CD4-positive, CD25-positive, alpha-beta regulatory T cell (primary cell): ENCODE measurements at regions not wholly inside any gene's neighbourhood (a gene's known extent, or its start where the extent isn't known, plus 50 kb on each side); places are given as distances from the start of the nearest gene placed in this dataset.

Experiments used
- ATAC-seq, 2 donors: fragments of 150-1000 bp; cut with Tn5 transposase; one replicate each; pipeline ENCODE4 v1.10.0; 2021; ENCODE audit warnings: low read depth in 2 of 2, moderate number of reproducible peaks in 2 of 2, moderate library complexity in 1 of 2
- DNase-seq, 3 donors: peaks; one replicate each; pipeline versions ENCODE4 v3.0.0 to v3.0.0-alpha.2; 2012 to 2022; ENCODE audit warnings: mixed read lengths in 1 of 3
- H3K27ac ChIP-seq: one replicate; pipeline ENCODE4 v1.7.0; 2013; ENCODE audit warnings: mild to moderate bottlenecking, low read length; ENCODE audit not compliant: insufficient read depth, poor library complexity, severe bottlenecking
- H3K27me3 ChIP-seq: one replicate; pipeline ENCODE4 v1.7.0; 2013; ENCODE audit warnings: low read length; ENCODE audit not compliant: control insufficient read depth, insufficient read depth
- H3K36me3 ChIP-seq: one replicate; pipeline ENCODE4 v1.7.0; 2013; ENCODE audit warnings: mild to moderate bottlenecking, low read length, moderate library complexity; ENCODE audit not compliant: control insufficient read depth, insufficient read depth
- H3K4me1 ChIP-seq: 2 replicates; pipeline ENCODE4 v1.7.0; 2013; ENCODE audit warnings: mild to moderate bottlenecking, low read length; ENCODE audit not compliant: insufficient read depth, control insufficient read depth, poor library complexity, severe bottlenecking
- H3K4me3 ChIP-seq: one replicate; pipeline ENCODE4 v1.7.0; 2013; ENCODE audit warnings: low read depth, mild to moderate bottlenecking, low read length, moderate library complexity
- H3K9me3 ChIP-seq, 2 experiments: 1 replicate in 1 of 2; 2 replicates in 1 of 2; pipeline ENCODE4 v1.7.0; 2013; ENCODE audit warnings: low read length in 2 of 2, mild to moderate bottlenecking in 1 of 2, moderate library complexity in 1 of 2; ENCODE audit not compliant: control insufficient read depth in 2 of 2
- H3K27ac Mint-ChIP-seq, 3 donors: one replicate each; pipeline ENCODE4 v1.8.0; 2020 to 2022; ENCODE audit warnings: mild to moderate bottlenecking in 3 of 3, mixed read lengths in 3 of 3, moderate library complexity in 2 of 3
- H3K27me3 Mint-ChIP-seq: one replicate; pipeline ENCODE4 v1.8.0; 2022; ENCODE audit warnings: mild to moderate bottlenecking, mixed read lengths
- H3K36me3 Mint-ChIP-seq: one replicate; pipeline ENCODE4 v1.8.0; 2020; ENCODE audit warnings: mixed read lengths
- H3K4me1 Mint-ChIP-seq, 4 donors: one replicate each; pipeline ENCODE4 v1.8.0; 2020 to 2022; ENCODE audit warnings: mixed read lengths in 4 of 4, mild to moderate bottlenecking in 1 of 4
- H3K4me3 Mint-ChIP-seq, 4 donors: one replicate each; pipeline ENCODE4 v1.8.0; 2020 to 2022; ENCODE audit warnings: mild to moderate bottlenecking in 4 of 4, mixed read lengths in 4 of 4, moderate library complexity in 3 of 4
- H3K9me3 Mint-ChIP-seq, 7 donors: one replicate each; pipeline ENCODE4 v1.8.0; 2020 to 2022; ENCODE audit warnings: mixed read lengths in 7 of 7, mild to moderate bottlenecking in 3 of 7, moderate library complexity in 2 of 7

GRCh38 chr13:44267203-44267602 is 106.4 kb upstream of the SERP2 start:
- Mint-ChIP-seq H3K9me3 (peaks cover 0 to 2% (median 0%) of the 10 kb centered on the region in 7 donors), H3K4me3 (no peak overlapping the region), H3K36me3 (peaks cover 4% of the 10 kb centered on the region), H3K4me1 (no peaks in the 10 kb centered on the region), H3K27me3 (peaks cover 9% of the 10 kb centered on the region), H3K27ac (peak overlapping the region in 2 of 3 donors; percentile 20 to 96)
- Histone ChIP-seq H3K9me3 (no peaks in the 10 kb centered on the region), H3K36me3 (no peaks in the 10 kb centered on the region), H3K4me3 (no peak overlapping the region), H3K4me1 (no peaks in the 10 kb centered on the region), H3K27me3 (no peaks in the 10 kb centered on the region), H3K27ac (no peak overlapping the region)
- ATAC-seq, result no peak
- no peak for DNase-seq

- no peak for ATAC-seq
- H3K27me3 Mint-ChIP-seq, result peaks cover 9% of the 10 kb centered on the region
- DNase-seq, result no peak
- peaks cover 0 to 2% (median 0%) of the 10 kb centered on the region in 7 donors for H3K9me3 Mint-ChIP-seq
- no peaks in the 10 kb centered on the region for H3K4me1 Mint-ChIP-seq
- Histone ChIP-seq H3K4me3 (no peak overlapping the region), H3K27ac (no peak overlapping the region), H3K9me3 (no peaks in the 10 kb centered on the region), H3K27me3 (no peaks in the 10 kb centered on the region), H3K36me3 (no peaks in the 10 kb centered on the region), H3K4me1 (no peaks in the 10 kb centered on the region)
- no peak overlapping the region for H3K4me3 Mint-ChIP-seq
- peaks cover 4% of the 10 kb centered on the region for H3K36me3 Mint-ChIP-seq
- H3K27ac Mint-ChIP-seq, result peak overlapping the region in 1 of 3 donors; percentile 38
Observed at GRCh38 chr13:44267980-44268379, 105.6 kb upstream of the SERP2 start.

DNA sequence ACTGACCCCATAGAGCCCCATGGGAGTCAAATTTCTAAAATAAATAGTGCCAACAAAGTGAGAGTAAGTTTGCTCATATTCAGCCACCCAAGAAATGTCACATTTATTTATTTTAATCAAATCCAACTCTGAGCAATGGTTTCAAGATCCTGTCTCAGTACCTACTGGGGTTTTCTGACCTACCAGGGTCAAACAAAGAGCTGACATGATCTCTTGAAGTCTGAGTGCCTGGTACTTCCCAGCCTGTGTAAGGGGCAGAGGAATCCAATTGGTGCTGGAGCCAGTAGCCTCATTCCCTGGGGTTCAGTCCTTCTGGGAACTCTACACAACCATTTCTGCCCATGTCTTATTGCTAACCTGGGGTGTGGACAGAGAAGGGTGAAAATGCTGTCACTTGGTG is 104.6 kb upstream of the SERP2 start:
- Mint-ChIP-seq H3K4me3 (no peak overlapping the region), H3K27ac (no peak overlapping the region), H3K4me1 (peaks cover 0 to 10% (median 5%) of the 10 kb centered on the region in 4 donors), H3K36me3 (peaks cover 4% of the 10 kb centered on the region), H3K9me3 (peaks cover 0 to 2% (median 0%) of the 10 kb centered on the region in 7 donors), H3K27me3 (peaks cover 9% of the 10 kb centered on the region)
- H3K9me3 ChIP-seq, result no peaks in the 10 kb centered on the region
- no peak overlapping the region for H3K27ac ChIP-seq
- ATAC-seq (no peak), DNase-seq (no peak)
- H3K4me3 ChIP-seq, result no peak overlapping the region
- H3K36me3 ChIP-seq, result no peaks in the 10 kb centered on the region
- H3K27me3 ChIP-seq, result no peaks in the 10 kb centered on the region
- H3K4me1 ChIP-seq, result peaks cover 5% of the 10 kb centered on the region

DNA sequence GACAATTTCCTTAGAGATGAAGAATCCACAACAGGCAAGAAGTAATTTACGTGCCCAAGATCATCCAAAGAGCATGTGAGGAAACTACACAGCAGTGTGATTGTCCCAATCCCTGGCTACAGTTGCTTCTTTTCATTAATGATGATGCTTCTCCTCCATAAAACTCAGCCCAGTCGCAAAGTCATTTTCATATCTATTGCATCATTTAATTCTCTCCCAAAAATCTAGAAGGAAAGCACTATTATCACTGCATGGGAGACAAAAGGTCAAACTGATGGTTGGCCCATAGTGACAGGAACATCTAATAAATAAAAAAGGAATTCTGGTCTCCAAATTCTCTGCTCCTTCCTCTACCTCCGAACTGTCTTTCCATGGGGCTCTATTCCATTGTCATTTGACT is 103.5 kb upstream of the SERP2 start:
- Mint-ChIP-seq H3K9me3 (peaks cover 0 to 7% (median 2%) of the 10 kb centered on the region in 7 donors), H3K27me3 (peaks cover 14% of the 10 kb centered on the region), H3K4me3 (no peak overlapping the region), H3K36me3 (peaks cover 14% of the 10 kb centered on the region), H3K27ac (peak overlapping the region in 1 of 3 donors; percentile 98), H3K4me1 (peaks cover 9 to 22% (median 16%) of the 10 kb centered on the region in 4 donors)
- H3K4me3 ChIP-seq, result no peak overlapping the region
- H3K27ac ChIP-seq, result no peak overlapping the region
- ATAC-seq, result no peak
- H3K27me3 ChIP-seq, result no peaks in the 10 kb centered on the region
- H3K36me3 ChIP-seq, result no peaks in the 10 kb centered on the region
- H3K4me1 ChIP-seq, result peaks cover 14% of the 10 kb centered on the region
- no peak for DNase-seq
- H3K9me3 ChIP-seq, result no peaks in the 10 kb centered on the region

- peaks cover 0 to 7% (median 3%) of the 10 kb centered on the region in 7 donors for H3K9me3 Mint-ChIP-seq
- H3K27me3 ChIP-seq, result no peaks in the 10 kb centered on the region
- peak overlapping the region in 1 of 3 donors; percentile 98 for H3K27ac Mint-ChIP-seq
- peaks cover 9 to 31% (median 22%) of the 10 kb centered on the region in 4 donors for H3K4me1 Mint-ChIP-seq
- no peaks in the 10 kb centered on the region for H3K9me3 ChIP-seq
- no peak overlapping the region for H3K4me3 ChIP-seq
- no peak overlapping the region for H3K4me3 Mint-ChIP-seq
- H3K36me3 ChIP-seq, result no peaks in the 10 kb centered on the region
- H3K27me3 Mint-ChIP-seq, result peaks cover 14% of the 10 kb centered on the region
- no peak overlapping the region for H3K27ac ChIP-seq
- H3K4me1 ChIP-seq, result peaks cover 17% of the 10 kb centered on the region
- H3K36me3 Mint-ChIP-seq, result peaks cover 14% of the 10 kb centered on the region
- no peak for DNase-seq
- no peak for ATAC-seq
Observed at GRCh38 chr13:44271031-44271455, 102.6 kb upstream of the SERP2 start.

DNA sequence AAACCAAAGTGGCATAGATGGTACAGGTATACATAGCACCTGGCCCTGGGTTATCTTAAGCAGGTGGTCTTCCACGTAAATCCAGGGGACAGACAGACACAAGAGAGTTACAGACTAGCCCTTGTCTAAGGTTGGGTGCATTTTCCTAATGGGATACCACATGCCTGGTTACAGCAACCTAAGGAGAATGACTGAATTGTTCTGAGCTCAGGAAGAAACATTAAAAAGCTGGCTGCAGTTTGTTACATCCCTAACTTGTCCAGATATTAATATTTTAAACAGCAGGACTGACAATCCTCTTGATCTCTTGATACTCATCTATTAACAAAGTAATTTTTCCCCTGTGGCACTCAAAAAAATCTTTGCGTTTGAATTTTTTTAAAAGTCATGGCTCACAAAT is 102.2 kb upstream of the SERP2 start:
- H3K27ac ChIP-seq, result no peak overlapping the region

DNA sequence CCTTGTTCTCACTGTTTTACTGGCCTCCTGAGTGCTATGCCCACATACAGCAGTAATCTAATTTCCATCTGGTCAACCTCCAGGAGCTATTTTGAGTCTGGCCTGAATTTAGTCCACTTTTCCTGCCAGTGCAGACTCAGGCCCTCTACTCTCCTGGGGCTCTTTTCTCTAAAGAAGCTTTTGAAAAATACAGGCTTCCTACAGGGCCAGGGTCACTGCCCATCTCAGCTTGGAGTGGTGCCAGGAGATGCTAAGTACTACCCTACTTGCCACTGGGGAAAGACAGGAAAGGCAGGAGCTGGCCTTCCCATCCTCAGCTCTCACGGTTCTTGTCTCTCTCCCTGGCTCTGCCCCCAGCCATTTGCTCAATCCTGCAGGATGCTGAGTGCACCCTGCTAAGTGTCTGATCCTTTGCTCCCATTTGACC is 101.7 kb upstream of the SERP2 start:
- peaks cover 0 to 7% (median 3%) of the 10 kb centered on the region in 7 donors for H3K9me3 Mint-ChIP-seq
- Histone ChIP-seq H3K4me3 (no peak overlapping the region), H3K27ac (no peak overlapping the region), H3K27me3 (no peaks in the 10 kb centered on the region), H3K4me1 (peaks cover 17% of the 10 kb centered on the region), H3K9me3 (no peaks in the 10 kb centered on the region), H3K36me3 (no peaks in the 10 kb centered on the region)
- peaks cover 14% of the 10 kb centered on the region for H3K36me3 Mint-ChIP-seq
- no peak overlapping the region for H3K4me3 Mint-ChIP-seq
- H3K4me1 Mint-ChIP-seq, result peaks cover 9 to 31% (median 22%) of the 10 kb centered on the region in 4 donors
- DNase-seq, result no peak
- H3K27me3 Mint-ChIP-seq, result peaks cover 14% of the 10 kb centered on the region
- ATAC-seq, result no peak
- H3K27ac Mint-ChIP-seq, result peak overlapping the region in 2 of 3 donors; percentile 98

More for the DNA sequence above, 102.2 kb upstream of the SERP2 start:
- no peak for DNase-seq
- Histone ChIP-seq H3K9me3 (no peaks in the 10 kb centered on the region), H3K4me3 (no peak overlapping the region), H3K27me3 (no peaks in the 10 kb centered on the region), H3K36me3 (no peaks in the 10 kb centered on the region), H3K4me1 (peaks cover 17% of the 10 kb centered on the region)
- Mint-ChIP-seq H3K9me3 (peaks cover 0 to 7% (median 3%) of the 10 kb centered on the region in 7 donors), H3K27me3 (peaks cover 14% of the 10 kb centered on the region), H3K36me3 (peaks cover 14% of the 10 kb centered on the region), H3K4me3 (no peak overlapping the region), H3K4me1 (peaks cover 9 to 31% (median 22%) of the 10 kb centered on the region in 4 donors), H3K27ac (peak overlapping the region in 2 of 3 donors; percentile 42 to 98)
- ATAC-seq, result no peak

GRCh38 chr13:44272692-44273091 is 100.9 kb upstream of the SERP2 start:
- Histone ChIP-seq H3K9me3 (no peaks in the 10 kb centered on the region), H3K36me3 (no peaks in the 10 kb centered on the region), H3K27me3 (peaks cover 1% of the 10 kb centered on the region), H3K4me1 (peaks cover 17% of the 10 kb centered on the region), H3K27ac (no peak overlapping the region), H3K4me3 (no peak overlapping the region)
- ATAC-seq, result no peak
- H3K27ac Mint-ChIP-seq, result peak overlapping the region in 2 of 3 donors; percentile 98
- H3K4me3 Mint-ChIP-seq, result no peak overlapping the region
- H3K27me3 Mint-ChIP-seq, result peaks cover 15% of the 10 kb centered on the region
- DNase-seq, result no peak
- peaks cover 0 to 7% (median 3%) of the 10 kb centered on the region in 7 donors for H3K9me3 Mint-ChIP-seq
- H3K36me3 Mint-ChIP-seq, result peaks cover 10% of the 10 kb centered on the region
- H3K4me1 Mint-ChIP-seq, result peaks cover 9 to 34% (median 22%) of the 10 kb centered on the region in 4 donors
